Activated T-cell treated with anti-CD3 and anti-CD28 coated beads, Interleukin-2, amount 50 U/mL, for 4 hours (primary cell): ENCODE measurements at regions not wholly inside any gene's neighbourhood (a gene's known extent, or its start where the extent isn't known, plus 50 kb on each side); places are given as distances from the start of the nearest gene placed in this dataset.
"Not testable (repeated sequence)": the region's sequence is repeated elsewhere in the genome, so short reads cannot be mapped to it uniquely, and the experiment has no call there.

Experiments used
- ATAC-seq, 2 donors: fragments of 200-7000 bp; cut with Tn5 transposase; one replicate each; pipeline ENCODE4 v1.10.0; 2021
- DNase-seq: peaks from one replicate; pipeline ENCODE4 v3.0.0-alpha.2; 2020
- H3K27me3 Mint-ChIP-seq: one replicate; pipeline ENCODE4 v1.8.0; 2021; ENCODE audit warnings: low read depth, mixed read lengths
- H3K36me3 Mint-ChIP-seq: one replicate; pipeline ENCODE4 v1.8.0; 2022; ENCODE audit warnings: mixed read lengths; ENCODE audit not compliant: insufficient read depth
- H3K4me1 Mint-ChIP-seq: one replicate; pipeline ENCODE4 v1.8.0; 2021; ENCODE audit warnings: low read depth, mixed read lengths
- H3K4me3 Mint-ChIP-seq: one replicate; pipeline ENCODE4 v1.8.0; 2021; ENCODE audit warnings: mild to moderate bottlenecking, moderate library complexity, mixed read lengths
- H3K9me3 Mint-ChIP-seq: one replicate; pipeline ENCODE4 v1.8.0; 2021; ENCODE audit warnings: mixed read lengths

- no peak for DNase-seq
- Mint-ChIP-seq H3K9me3 (no peaks in the 10 kb centered on the region), H3K4me1 (no peaks in the 10 kb centered on the region), H3K27me3 (peaks cover 2% of the 10 kb centered on the region), H3K4me3 (no peak overlapping the region), H3K36me3 (no peaks in the 10 kb centered on the region)
- ATAC-seq = no peak
Measured at GRCh38 chr17:33688771-33689170, 395.7 kb upstream of the ASIC2 start.

GRCh38 chr17:33689725-33690124 lies 396.6 kb upstream of the ASIC2 start:
- ATAC-seq (no peak), DNase-seq (no peak)
- no peaks in the 10 kb centered on the region for H3K4me1 Mint-ChIP-seq
- H3K9me3 Mint-ChIP-seq = no peaks in the 10 kb centered on the region
- H3K4me3 Mint-ChIP-seq = no peak overlapping the region
- no peaks in the 10 kb centered on the region for H3K36me3 Mint-ChIP-seq
- peaks cover 4% of the 10 kb centered on the region for H3K27me3 Mint-ChIP-seq

- no peak overlapping the region for H3K4me3 Mint-ChIP-seq
- H3K36me3 Mint-ChIP-seq = no peaks in the 10 kb centered on the region
- H3K4me1 Mint-ChIP-seq = no peaks in the 10 kb centered on the region
- ATAC-seq = no peak
- peaks cover 10% of the 10 kb centered on the region for H3K27me3 Mint-ChIP-seq
- no peaks in the 10 kb centered on the region for H3K9me3 Mint-ChIP-seq
- no peak for DNase-seq
Measured at GRCh38 chr17:33695431-33695830, 402.3 kb upstream of the ASIC2 start.

- DNase-seq (no peak), ATAC-seq (no peak)
- Mint-ChIP-seq H3K36me3 (no peaks in the 10 kb centered on the region), H3K4me1 (no peaks in the 10 kb centered on the region), H3K27me3 (peaks cover 10% of the 10 kb centered on the region), H3K9me3 (no peaks in the 10 kb centered on the region), H3K4me3 (no peak overlapping the region)
Measured at GRCh38 chr17:33696102-33696501, 403.0 kb upstream of the ASIC2 start.

GRCh38 chr17:33697557-33697956 lies 404.5 kb upstream of the ASIC2 start:
- Mint-ChIP-seq H3K4me1 (no peaks in the 10 kb centered on the region), H3K4me3 (no peak overlapping the region), H3K36me3 (no peaks in the 10 kb centered on the region), H3K27me3 (peaks cover 11% of the 10 kb centered on the region), H3K9me3 (no peaks in the 10 kb centered on the region)
- DNase-seq (no peak), ATAC-seq (no peak)

GRCh38 chr17:33701910-33702309 lies 408.8 kb upstream of the ASIC2 start:
- Mint-ChIP-seq H3K9me3 (no peaks in the 10 kb centered on the region), H3K27me3 (peaks cover 6% of the 10 kb centered on the region), H3K4me3 (no peak overlapping the region), H3K36me3 (no peaks in the 10 kb centered on the region), H3K4me1 (no peaks in the 10 kb centered on the region)
- DNase-seq (no peak), ATAC-seq (no peak)

- no peaks in the 10 kb centered on the region for H3K36me3 Mint-ChIP-seq
- ATAC-seq (no peak), DNase-seq (no peak)
- peaks cover 6% of the 10 kb centered on the region for H3K27me3 Mint-ChIP-seq
- H3K4me1 Mint-ChIP-seq = no peaks in the 10 kb centered on the region
- H3K9me3 Mint-ChIP-seq = no peaks in the 10 kb centered on the region
- H3K4me3 Mint-ChIP-seq = no peak overlapping the region
Measured at GRCh38 chr17:33704856-33705255, 411.8 kb upstream of the ASIC2 start.

- Mint-ChIP-seq H3K9me3 (no peaks in the 10 kb centered on the region), H3K27me3 (peaks cover 7% of the 10 kb centered on the region), H3K4me1 (no peaks in the 10 kb centered on the region), H3K4me3 (no peak overlapping the region), H3K36me3 (no peaks in the 10 kb centered on the region)
- ATAC-seq = no peak
- DNase-seq = no peak
Measured at GRCh38 chr17:33709881-33710280, 416.8 kb upstream of the ASIC2 start.

- Mint-ChIP-seq H3K4me3 (no peak overlapping the region), H3K27me3 (peaks cover 10% of the 10 kb centered on the region), H3K36me3 (no peaks in the 10 kb centered on the region), H3K9me3 (no peaks in the 10 kb centered on the region), H3K4me1 (no peaks in the 10 kb centered on the region)
- ATAC-seq (no peak), DNase-seq (no peak)
Measured at GRCh38 chr17:33712120-33712519, 419.0 kb upstream of the ASIC2 start.

- DNase-seq = no peak
- no peak overlapping the region for H3K4me3 Mint-ChIP-seq
- H3K27me3 Mint-ChIP-seq = peaks cover 3% of the 10 kb centered on the region
- ATAC-seq = no peak
- H3K36me3 Mint-ChIP-seq = no peaks in the 10 kb centered on the region
- no peaks in the 10 kb centered on the region for H3K4me1 Mint-ChIP-seq
- H3K9me3 Mint-ChIP-seq = no peaks in the 10 kb centered on the region
Measured at GRCh38 chr17:33716957-33717356, 423.9 kb upstream of the ASIC2 start.

GRCh38 chr17:33723736-33724135 lies 430.6 kb upstream of the ASIC2 start:
- H3K9me3 Mint-ChIP-seq, H3K4me1 Mint-ChIP-seq: not testable (repeated sequence)
- H3K27me3 Mint-ChIP-seq = peaks cover 10% of the 10 kb centered on the region

GRCh38 chr17:33725675-33726271 lies 432.7 kb upstream of the ASIC2 start:
- no peaks in the 10 kb centered on the region for H3K4me1 Mint-ChIP-seq
- no peaks in the 10 kb centered on the region for H3K36me3 Mint-ChIP-seq
- peaks cover 13% of the 10 kb centered on the region for H3K27me3 Mint-ChIP-seq
- H3K9me3 Mint-ChIP-seq = no peaks in the 10 kb centered on the region
- no peak overlapping the region for H3K4me3 Mint-ChIP-seq
- ATAC-seq = no peak
- DNase-seq = no peak

More at GRCh38 chr17:33723736-33724135, 430.6 kb upstream of the ASIC2 start:
- not testable (repeated sequence) for DNase-seq, H3K36me3 Mint-ChIP-seq, H3K4me3 Mint-ChIP-seq, ATAC-seq

GRCh38 chr17:33730131-33730530 lies 437.0 kb upstream of the ASIC2 start:
- Mint-ChIP-seq H3K9me3 (peaks cover 3% of the 10 kb centered on the region), H3K4me1 (no peaks in the 10 kb centered on the region), H3K27me3 (peaks cover 15% of the 10 kb centered on the region), H3K36me3 (no peaks in the 10 kb centered on the region), H3K4me3 (no peak overlapping the region)
- DNase-seq (no peak), ATAC-seq (no peak)

- peaks cover 22% of the 10 kb centered on the region for H3K27me3 Mint-ChIP-seq
- H3K36me3 Mint-ChIP-seq = no peaks in the 10 kb centered on the region
- ATAC-seq (no peak), DNase-seq (no peak)
- H3K4me1 Mint-ChIP-seq = no peaks in the 10 kb centered on the region
- peaks cover 3% of the 10 kb centered on the region for H3K9me3 Mint-ChIP-seq
- no peak overlapping the region for H3K4me3 Mint-ChIP-seq
Measured at GRCh38 chr17:33732116-33732515, 439.0 kb upstream of the ASIC2 start.

GRCh38 chr17:33739714-33740113 lies 446.6 kb upstream of the ASIC2 start:
- peaks cover 32% of the 10 kb centered on the region for H3K27me3 Mint-ChIP-seq

More at GRCh38 chr17:33739714-33740113, 446.6 kb upstream of the ASIC2 start:
- ATAC-seq (no peak), DNase-seq (no peak)
- Mint-ChIP-seq H3K36me3 (no peaks in the 10 kb centered on the region), H3K9me3 (no peaks in the 10 kb centered on the region), H3K4me1 (no peaks in the 10 kb centered on the region), H3K4me3 (no peak overlapping the region)
